Activated B cell treated with CpG ODN at 0.5 μM for 24 hours (primary cell): ENCODE measurements at regions not wholly inside any gene's neighbourhood (a gene's known extent, or its start where the extent isn't known, plus 50 kb on each side); places are given as distances from the start of the nearest gene placed in this dataset.
"Not testable (repeated sequence)": the region's sequence is repeated elsewhere in the genome, so short reads cannot be mapped to it uniquely, and the experiment has no call there.

Experiments
- ATAC-seq: fragments of 200-7000 bp; cut with Tn5 transposase; one replicate; pipeline ENCODE4 v1.10.0; 2021; ENCODE audit warnings: low read depth, mild to moderate bottlenecking, moderate library complexity
- CTCF ChIA-PET: fragments of 350-600 bp; sonication (Branson Sonifier 250); formaldehyde crosslinking; loops from one replicate; lab custom pipeline; 2021; ENCODE audit warnings: antibody characterized with exemption; lab: Charles Lee
- POLR2A ChIA-PET: fragments of 350-600 bp; sonication (Branson Sonifier 250); formaldehyde crosslinking; loops from one replicate; lab custom pipeline; 2021; ENCODE audit warnings: antibody characterized with exemption; lab: Charles Lee
- DNase-seq: peaks from one replicate; pipeline ENCODE4 v3.0.0; 2022
- H3K27ac Mint-ChIP-seq: one replicate; pipeline ENCODE4 v1.8.0; 2020; ENCODE audit warnings: mixed read lengths
- H3K27me3 Mint-ChIP-seq: one replicate; pipeline ENCODE4 v1.8.0; 2021; ENCODE audit warnings: mixed read lengths
- H3K36me3 Mint-ChIP-seq: one replicate; pipeline ENCODE4 v1.8.0; 2021; ENCODE audit warnings: low read depth, mixed read lengths
- H3K4me1 Mint-ChIP-seq: one replicate; pipeline ENCODE4 v1.8.0; 2021; ENCODE audit warnings: mixed read lengths
- H3K4me3 Mint-ChIP-seq: one replicate; pipeline ENCODE4 v1.8.0; 2020; ENCODE audit warnings: mild to moderate bottlenecking, mixed read lengths
- H3K9me3 Mint-ChIP-seq: one replicate; pipeline ENCODE4 v1.8.0; 2020; ENCODE audit warnings: mixed read lengths
- CTCF ChIP-seq: fragments of 200-600 bp; IDR thresholded peaks from one replicate; pipeline ENCODE4 v1.8.0; 2022; ENCODE audit warnings: antibody characterized with exemption, mild to moderate bottlenecking
- intact Hi-C: fragments of 100-400 bp; cut with micrococcal nuclease; formaldehyde crosslinking; loops from one replicate; pipeline ENCODE4 v1.15.1; 2024

- no peak overlapping the region for H3K27ac Mint-ChIP-seq
- POLR2A ChIA-PET = no interaction called here
- no peak for TF ChIP-seq CTCF
- no peak overlapping the region for H3K4me3 Mint-ChIP-seq
- no peaks in the 10 kb centered on the region for H3K4me1 Mint-ChIP-seq
- no peaks in the 10 kb centered on the region for H3K9me3 Mint-ChIP-seq
- no peak for ATAC-seq
- H3K27me3 Mint-ChIP-seq = no peaks in the 10 kb centered on the region
- no peaks in the 10 kb centered on the region for H3K36me3 Mint-ChIP-seq
- no peak for DNase-seq
- intact Hi-C loops = no loop called here
- CTCF ChIA-PET = no interaction called here
These were observed 217.6 kb downstream of the CAAP1 start for GRCh38 chr9:26675035-26675434.

- H3K4me3 Mint-ChIP-seq = no peak overlapping the region
- ATAC-seq (no peak), DNase-seq (no peak)
- H3K27me3 Mint-ChIP-seq = no peaks in the 10 kb centered on the region
- H3K9me3 Mint-ChIP-seq = no peaks in the 10 kb centered on the region
- no peak overlapping the region for H3K27ac Mint-ChIP-seq
- peaks cover 4% of the 10 kb centered on the region for H3K4me1 Mint-ChIP-seq
- CTCF ChIA-PET = interaction anchor here (0.6 kb wide), 1 partner anchor 1830 kb away, joined by 3 read pairs; no protein-coding TSS in a partner anchor
- H3K36me3 Mint-ChIP-seq = no peaks in the 10 kb centered on the region
- POLR2A ChIA-PET = no interaction called here
- no peak for TF ChIP-seq CTCF
- intact Hi-C loops = no loop called here
These were observed 219.3 kb downstream of the CAAP1 start for GRCh38 chr9:26673261-26673660.

GRCh38 chr9:26669701-26670670 is 222.6 kb downstream of the CAAP1 start:
- Mint-ChIP-seq H3K27me3 (no peaks in the 10 kb centered on the region), H3K27ac (no peak overlapping the region), H3K4me1 (peaks cover 4% of the 10 kb centered on the region), H3K9me3 (no peaks in the 10 kb centered on the region), H3K36me3 (no peaks in the 10 kb centered on the region), H3K4me3 (no peak overlapping the region)
- no peak for TF ChIP-seq CTCF
- ChIA-PET POLR2A (no interaction called here), CTCF (no interaction called here)
- intact Hi-C loops = no loop called here
- DNase-seq (no peak), ATAC-seq (no peak)

GRCh38 chr9:26667882-26668281 is 224.7 kb downstream of the CAAP1 start:
- no peak overlapping the region for H3K4me3 Mint-ChIP-seq
- H3K36me3 Mint-ChIP-seq = no peaks in the 10 kb centered on the region
- CTCF ChIA-PET = no interaction called here
- peaks cover 4% of the 10 kb centered on the region for H3K4me1 Mint-ChIP-seq
- H3K27me3 Mint-ChIP-seq = no peaks in the 10 kb centered on the region
- intact Hi-C loops = no loop called here
- H3K27ac Mint-ChIP-seq = no peak overlapping the region
- H3K9me3 Mint-ChIP-seq = no peaks in the 10 kb centered on the region
- ATAC-seq (no peak), DNase-seq (no peak)
- TF ChIP-seq CTCF = no peak
- POLR2A ChIA-PET = no interaction called here

GRCh38 chr9:26665666-26666065 is 226.9 kb downstream of the CAAP1 start:
- TF ChIP-seq CTCF = no peak
- H3K27me3 Mint-ChIP-seq = no peaks in the 10 kb centered on the region

GRCh38 chr9:26664087-26664773 is 228.4 kb downstream of the CAAP1 start:
- intact Hi-C loops, CTCF ChIA-PET, POLR2A ChIA-PET: not testable (repeated sequence)

More at GRCh38 chr9:26665666-26666065, 226.9 kb downstream of the CAAP1 start:
- H3K4me3 Mint-ChIP-seq = no peak overlapping the region
- POLR2A ChIA-PET = no interaction called here
- intact Hi-C loops = no loop called here
- ATAC-seq (no peak), DNase-seq (no peak)
- H3K36me3 Mint-ChIP-seq = no peaks in the 10 kb centered on the region
- no peak overlapping the region for H3K27ac Mint-ChIP-seq
- CTCF ChIA-PET = no interaction called here
- peaks cover 4% of the 10 kb centered on the region for H3K4me1 Mint-ChIP-seq
- H3K9me3 Mint-ChIP-seq = no peaks in the 10 kb centered on the region

More at GRCh38 chr9:26664087-26664773, 228.4 kb downstream of the CAAP1 start:
- H3K27ac Mint-ChIP-seq, H3K36me3 Mint-ChIP-seq, H3K9me3 Mint-ChIP-seq, DNase-seq, H3K4me1 Mint-ChIP-seq, ATAC-seq, H3K27me3 Mint-ChIP-seq, H3K4me3 Mint-ChIP-seq: not testable (repeated sequence)
